ENCODE measurements at regions not wholly inside any gene's neighbourhood (a gene's known extent, or its start where the extent isn't known, plus 50 kb on each side); places are given as distances from the start of the nearest gene placed in this dataset.

GRCh38 chr1:95991787-95992520, 729.6 kb upstream of the PTBP2 start:
- TF ChIP-seq POLR2AphosphoS5 (IDR thresholded peaks at IDR 0.05) (no peak), CTCF (IDR thresholded peaks at IDR 0.05) (no peak), POLR2A (IDR thresholded peaks at IDR 0.05) (no peak)
